ENCODE measurements at regions not wholly inside any gene's neighbourhood (a gene's known extent, or its start where the extent isn't known, plus 50 kb on each side); places are given as distances from the start of the nearest gene placed in this dataset.

DNA sequence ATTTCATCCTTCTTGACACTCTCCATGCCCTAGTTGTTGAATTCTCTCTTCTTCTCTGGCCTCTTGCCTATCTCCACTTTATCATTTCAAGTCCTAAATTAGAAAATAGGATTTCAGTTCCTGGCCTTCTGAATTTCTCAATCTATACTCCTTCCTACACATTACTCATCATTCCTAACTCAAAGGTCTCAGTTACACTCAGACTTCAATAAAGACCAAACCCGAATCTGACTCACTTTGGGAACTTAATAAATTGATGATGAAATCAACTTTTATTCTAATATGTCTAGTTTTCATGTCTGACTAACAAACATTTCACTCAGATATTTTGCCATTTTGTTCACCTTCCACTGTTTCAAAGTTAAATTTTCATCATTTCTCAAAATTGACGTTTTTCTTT is 113.6 kb upstream of the TSLP start:
- Mint-ChIP-seq H3K27me3 (no peaks in the 10 kb centered on the region), H3K4me1 (no peaks in the 10 kb centered on the region), H3K4me3 (no peak overlapping the region), H3K27ac (no peak overlapping the region), H3K9me3 (ENCODE audit: insufficient read depth) (peaks cover 2% of the 10 kb centered on the region)
- Histone ChIP-seq H3K9ac (ENCODE audit: low read length) (no peak overlapping the region), H3K79me2 (ENCODE audit: control insufficient read depth, insufficient read depth, low read length) (no peaks in the 10 kb centered on the region), H3K4me1 (ENCODE audit: control insufficient read depth in 2 of 2, insufficient read depth in 2 of 2, low read length in 2 of 2) (no peaks in the 10 kb centered on the region), H2AFZ (ENCODE audit: insufficient read depth, low read depth, low read length, poor library complexity, severe bottlenecking) (no peak overlapping the region), H4K20me1 (ENCODE audit: control insufficient read depth, insufficient read depth, low read length, poor library complexity, severe bottlenecking) (no peaks in the 10 kb centered on the region), H3K9me3 (ENCODE audit: control extremely low read depth in 1 of 3, control insufficient read depth in 2 of 3, insufficient read depth in 1 of 3, low read length in 2 of 3) (peaks cover 0 to 11% (median 0%) of the 10 kb centered on the region in 3 donors), H3K4me3 (ENCODE audit: control extremely low read depth in 1 of 5, extremely low read depth in 1 of 5, insufficient read depth in 1 of 5, low read depth in 2 of 5, low read length in 4 of 5) (no peak overlapping the region), H3K36me3 (replicated peaks in 1 of 2; ENCODE audit: control extremely low read depth in 1 of 2, control insufficient read depth in 1 of 2, extremely low read depth in 1 of 2, insufficient read depth in 2 of 2, low read length in 1 of 2) (no peaks in the 10 kb centered on the region), H3K27me3 (replicated peaks in 1 of 4; ENCODE audit: control extremely low read depth in 1 of 4, control insufficient read depth in 3 of 4, insufficient read depth in 4 of 4, low read length in 3 of 4) (no peaks in the 10 kb centered on the region), H3K4me2 (replicated peaks; ENCODE audit: low read depth, low read length, poor library complexity, severe bottlenecking) (no peak overlapping the region), H3K27ac (ENCODE audit: low read length in 2 of 2) (no peak overlapping the region)
- ChIA-PET CTCF (no interaction called here), POLR2A (no interaction called here)
- ATAC-seq (ENCODE audit: low read depth) (no peak), DNase-seq (no peak)
- no peak for TF ChIP-seq CTCF (IDR thresholded peaks at IDR 0.05)
- no peak for TF ChIP-seq EZH2 (IDR thresholded peaks at IDR 0.05; ENCODE audit: borderline replicate concordance, insufficient read depth, low read depth, low read length, poor library complexity, severe bottlenecking)
- intact Hi-C loops (cut with micrococcal nuclease) = no loop called here
- WGBS (ENCODE audit: insufficient coverage) = no CpG with 5 or more reads among the region's 2 CpGs

- no peak overlapping the region for H3K4me2 ChIP-seq (replicated peaks; ENCODE audit: low read depth, low read length, poor library complexity, severe bottlenecking)
- ChIA-PET CTCF (no interaction called here), POLR2A (no interaction called here)
- DNase-seq (no peak), ATAC-seq (ENCODE audit: low read depth) (no peak)
- no peak overlapping the region for H3K27ac ChIP-seq (ENCODE audit: low read length in 2 of 2)
- Mint-ChIP-seq H3K9me3 (ENCODE audit: insufficient read depth) (peaks cover 2% of the 10 kb centered on the region), H3K4me1 (no peaks in the 10 kb centered on the region), H3K4me3 (no peak overlapping the region), H3K27me3 (no peaks in the 10 kb centered on the region), H3K27ac (no peak overlapping the region)
- H2AFZ ChIP-seq (ENCODE audit: insufficient read depth, low read depth, low read length, poor library complexity, severe bottlenecking) = no peak overlapping the region
- H3K79me2 ChIP-seq (ENCODE audit: control insufficient read depth, insufficient read depth, low read length) = no peaks in the 10 kb centered on the region
- H4K20me1 ChIP-seq (ENCODE audit: control insufficient read depth, insufficient read depth, low read length, poor library complexity, severe bottlenecking) = no peaks in the 10 kb centered on the region
- H3K9me3 ChIP-seq (ENCODE audit: control extremely low read depth in 1 of 3, control insufficient read depth in 2 of 3, insufficient read depth in 1 of 3, low read length in 2 of 3) = no peaks in the 10 kb centered on the region
- H3K4me3 ChIP-seq (ENCODE audit: control extremely low read depth in 1 of 5, extremely low read depth in 1 of 5, insufficient read depth in 1 of 5, low read depth in 2 of 5, low read length in 4 of 5) = no peak overlapping the region
- H3K9ac ChIP-seq (ENCODE audit: low read length) = no peak overlapping the region
- H3K4me1 ChIP-seq (ENCODE audit: control insufficient read depth in 2 of 2, insufficient read depth in 2 of 2, low read length in 2 of 2) = no peaks in the 10 kb centered on the region
- no peaks in the 10 kb centered on the region for H3K27me3 ChIP-seq (replicated peaks in 1 of 4; ENCODE audit: control extremely low read depth in 1 of 4, control insufficient read depth in 3 of 4, insufficient read depth in 4 of 4, low read length in 3 of 4)
- H3K36me3 ChIP-seq (replicated peaks in 1 of 2; ENCODE audit: control extremely low read depth in 1 of 2, control insufficient read depth in 1 of 2, extremely low read depth in 1 of 2, insufficient read depth in 2 of 2, low read length in 1 of 2) = no peaks in the 10 kb centered on the region
- intact Hi-C loops (cut with micrococcal nuclease) = no loop called here
- 100% methylated on average over 1 of the region's 3 CpGs for WGBS (ENCODE audit: insufficient coverage)
- TF ChIP-seq CTCF (IDR thresholded peaks at IDR 0.05) = no peak
- no peak for TF ChIP-seq EZH2 (IDR thresholded peaks at IDR 0.05; ENCODE audit: borderline replicate concordance, insufficient read depth, low read depth, low read length, poor library complexity, severe bottlenecking)
Observed at GRCh38 chr5:110963495-110963894, 108.0 kb upstream of the TSLP start.

Data from B cell (primary cell).